ENCODE measurements at regions not wholly inside any gene's neighbourhood (a gene's known extent, or its start where the extent isn't known, plus 50 kb on each side); places are given as distances from the start of the nearest gene placed in this dataset.

- TF ChIP-seq, protein P1, sequence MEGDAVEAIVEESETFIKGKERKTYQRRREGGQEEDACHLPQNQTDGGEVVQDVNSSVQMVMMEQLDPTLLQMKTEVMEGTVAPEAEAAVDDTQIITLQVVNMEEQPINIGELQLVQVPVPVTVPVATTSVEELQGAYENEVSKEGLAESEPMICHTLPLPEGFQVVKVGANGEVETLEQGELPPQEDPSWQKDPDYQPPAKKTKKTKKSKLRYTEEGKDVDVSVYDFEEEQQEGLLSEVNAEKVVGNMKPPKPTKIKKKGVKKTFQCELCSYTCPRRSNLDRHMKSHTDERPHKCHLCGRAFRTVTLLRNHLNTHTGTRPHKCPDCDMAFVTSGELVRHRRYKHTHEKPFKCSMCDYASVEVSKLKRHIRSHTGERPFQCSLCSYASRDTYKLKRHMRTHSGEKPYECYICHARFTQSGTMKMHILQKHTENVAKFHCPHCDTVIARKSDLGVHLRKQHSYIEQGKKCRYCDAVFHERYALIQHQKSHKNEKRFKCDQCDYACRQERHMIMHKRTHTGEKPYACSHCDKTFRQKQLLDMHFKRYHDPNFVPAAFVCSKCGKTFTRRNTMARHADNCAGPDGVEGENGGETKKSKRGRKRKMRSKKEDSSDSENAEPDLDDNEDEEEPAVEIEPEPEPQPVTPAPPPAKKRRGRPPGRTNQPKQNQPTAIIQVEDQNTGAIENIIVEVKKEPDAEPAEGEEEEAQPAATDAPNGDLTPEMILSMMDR (IDR thresholded peaks at IDR 0.05; ENCODE audit: insufficient read depth, low read length): no peak
- no peak for TF ChIP-seq GABPA (IDR thresholded peaks at IDR 0.05; ENCODE audit: low read depth)
- TF ChIP-seq, protein P2, sequence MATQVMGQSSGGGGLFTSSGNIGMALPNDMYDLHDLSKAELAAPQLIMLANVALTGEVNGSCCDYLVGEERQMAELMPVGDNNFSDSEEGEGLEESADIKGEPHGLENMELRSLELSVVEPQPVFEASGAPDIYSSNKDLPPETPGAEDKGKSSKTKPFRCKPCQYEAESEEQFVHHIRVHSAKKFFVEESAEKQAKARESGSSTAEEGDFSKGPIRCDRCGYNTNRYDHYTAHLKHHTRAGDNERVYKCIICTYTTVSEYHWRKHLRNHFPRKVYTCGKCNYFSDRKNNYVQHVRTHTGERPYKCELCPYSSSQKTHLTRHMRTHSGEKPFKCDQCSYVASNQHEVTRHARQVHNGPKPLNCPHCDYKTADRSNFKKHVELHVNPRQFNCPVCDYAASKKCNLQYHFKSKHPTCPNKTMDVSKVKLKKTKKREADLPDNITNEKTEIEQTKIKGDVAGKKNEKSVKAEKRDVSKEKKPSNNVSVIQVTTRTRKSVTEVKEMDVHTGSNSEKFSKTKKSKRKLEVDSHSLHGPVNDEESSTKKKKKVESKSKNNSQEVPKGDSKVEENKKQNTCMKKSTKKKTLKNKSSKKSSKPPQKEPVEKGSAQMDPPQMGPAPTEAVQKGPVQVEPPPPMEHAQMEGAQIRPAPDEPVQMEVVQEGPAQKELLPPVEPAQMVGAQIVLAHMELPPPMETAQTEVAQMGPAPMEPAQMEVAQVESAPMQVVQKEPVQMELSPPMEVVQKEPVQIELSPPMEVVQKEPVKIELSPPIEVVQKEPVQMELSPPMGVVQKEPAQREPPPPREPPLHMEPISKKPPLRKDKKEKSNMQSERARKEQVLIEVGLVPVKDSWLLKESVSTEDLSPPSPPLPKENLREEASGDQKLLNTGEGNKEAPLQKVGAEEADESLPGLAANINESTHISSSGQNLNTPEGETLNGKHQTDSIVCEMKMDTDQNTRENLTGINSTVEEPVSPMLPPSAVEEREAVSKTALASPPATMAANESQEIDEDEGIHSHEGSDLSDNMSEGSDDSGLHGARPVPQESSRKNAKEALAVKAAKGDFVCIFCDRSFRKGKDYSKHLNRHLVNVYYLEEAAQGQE (IDR thresholded peaks at IDR 0.05; ENCODE audit: insufficient replicate concordance, low read depth): no peak
- no peak for TF ChIP-seq POLR2AphosphoS5 (IDR thresholded peaks at IDR 0.05; ENCODE audit: low read depth)
- TF ChIP-seq SPI1 (IDR thresholded peaks at IDR 0.05; ENCODE audit: borderline replicate concordance, low read depth): no peak
These were observed 58.1 kb downstream of the NCOR2 start for GRCh38 chr12:124509300-124509675.

Measured in HL-60 (cell line).